K562 (cell line): ENCODE measurements at regions not wholly inside any gene's neighbourhood (a gene's known extent, or its start where the extent isn't known, plus 50 kb on each side); places are given as distances from the start of the nearest gene placed in this dataset.

ENCODE experiments used
- CREB1 ChIP-seq, 2 experiments: sonication (generic) in 1 of 2; formaldehyde crosslinking in 1 of 2; IDR thresholded peaks; 2 replicates each; pipeline versions ENCODE4 v1.6.1 to v1.8.0; 2012 to 2022; ENCODE audit warnings: inconsistent platforms in 1 of 2, mild to moderate bottlenecking in 1 of 2, missing genetic modification reagents in 1 of 2, moderate library complexity in 1 of 2
- HMG20B ChIP-seq: fragments of 250-450 bp; sonication (Bioruptor Pico); IDR thresholded peaks from 2 replicates; pipeline ENCODE4 v1.5.0; 2021; ENCODE audit warnings: mild to moderate bottlenecking
- JUND ChIP-seq, 2 experiments: IDR thresholded peaks; 2 replicates in 1 of 2; 3 replicates in 1 of 2; pipeline ENCODE4 v1.6.1; 2011; ENCODE audit warnings: borderline replicate concordance in 2 of 2, low read depth in 2 of 2, low read length in 2 of 2, improper control_type of control experiment in 1 of 2, missing biosample characterization in 1 of 2, missing genetic modification characterization in 1 of 2, missing genetic modification reagents in 1 of 2
- MAZ ChIP-seq, 2 experiments: fragments of 450-650 bp in 1 of 2; sonication (generic) in 1 of 2; formaldehyde crosslinking; IDR thresholded peaks in 1 of 2; conservative IDR thresholded peaks in 1 of 2; 2 replicates each; pipeline versions ENCODE4 v1.4.0 to v1.5.0; 2020; ENCODE audit warnings: mild to moderate bottlenecking in 1 of 2, missing genetic modification reagents in 1 of 2
- PHF21A ChIP-seq: fragments of 450-650 bp; IDR thresholded peaks from 2 replicates; pipeline ENCODE4 v1.6.1; 2017; ENCODE audit warnings: low read depth, borderline replicate concordance
- SIN3A ChIP-seq, 2 experiments: fragments of 150-350 bp in 1 of 2; IDR thresholded peaks; 2 replicates each; pipeline ENCODE4 v1.6.1; 2011 to 2016; ENCODE audit warnings: borderline replicate concordance in 2 of 2, low read depth in 2 of 2, low read length in 2 of 2, mild to moderate bottlenecking in 2 of 2, moderate library complexity in 2 of 2; ENCODE audit not compliant: control insufficient read depth in 1 of 2
- ZBTB17 ChIP-seq: fragments of 450-650 bp; formaldehyde crosslinking; IDR thresholded peaks from 2 replicates; pipeline ENCODE4 v1.4.0; 2020; ENCODE audit warnings: mild to moderate bottlenecking
- ZNF445 ChIP-seq: fragments of 250-450 bp; sonication (Bioruptor Pico); IDR thresholded peaks from 2 replicates; pipeline ENCODE4 v1.4.0; 2020; ENCODE audit warnings: low read depth, mild to moderate bottlenecking, moderate library complexity

- no peak for TF ChIP-seq ZNF445
- TF ChIP-seq PHF21A = no peak
- TF ChIP-seq JUND (IDR thresholded peaks at IDR 0.05; ENCODE audit: borderline replicate concordance, low read depth, low read length) = no peak
- TF ChIP-seq JUND (tag; IDR thresholded peaks at IDR 0.05; ENCODE audit: borderline replicate concordance, low read depth, low read length) = no peak
- no peak for TF ChIP-seq HMG20B (CRISPR knock-in tag)
- no peak for TF ChIP-seq ZBTB17
- no peak for TF ChIP-seq MAZ (CRISPR knock-in tag; conservative IDR thresholded peaks at IDR 0.05 in 1 of 2, IDR thresholded peaks at IDR 0.05 in 1 of 2)
- TF ChIP-seq SIN3A (IDR thresholded peaks at IDR 0.05; ENCODE audit: borderline replicate concordance in 2 of 2, control insufficient read depth in 1 of 2, low read depth in 2 of 2, low read length in 2 of 2) = no peak
- TF ChIP-seq CREB1 (IDR thresholded peaks at IDR 0.05) = no peak
- TF ChIP-seq CREB1 (CRISPR knock-in tag; IDR thresholded peaks at IDR 0.05) = no peak
These were observed 885.7 kb upstream of the RAG2 start for GRCh38 chr11:37483761-37484160.
